ENCODE measurements at regions not wholly inside any gene's neighbourhood (a gene's known extent, or its start where the extent isn't known, plus 50 kb on each side); places are given as distances from the start of the nearest gene placed in this dataset.

- TF ChIP-seq CTCF (IDR thresholded peaks at IDR 0.05; ENCODE audit: extremely low read depth in 1 of 2, insufficient read depth in 1 of 2, low read depth in 1 of 2, low read length in 2 of 2), result no peak
- TF ChIP-seq POLR2A (IDR thresholded peaks at IDR 0.05; ENCODE audit: low read depth, low read length), result no peak
- TF ChIP-seq MYC (IDR thresholded peaks at IDR 0.05; ENCODE audit: low read depth, low read length), result no peak
- TF ChIP-seq EZH2 (IDR thresholded peaks at IDR 0.05; ENCODE audit: borderline replicate concordance, low read depth, low read length, severe bottlenecking), result no peak
- TF ChIP-seq FOS (IDR thresholded peaks at IDR 0.05; ENCODE audit: borderline replicate concordance, insufficient read depth, low read length), result no peak
- no peak for TF ChIP-seq POLR2AphosphoS5 (IDR thresholded peaks at IDR 0.05; ENCODE audit: insufficient read depth, low read depth, low read length)
Measured at GRCh38 chr3:22373182-22373581, 622.2 kb upstream of the ZNF385D start.

Data from endothelial cell of umbilical vein (primary cell).